ENCODE measurements at regions not wholly inside any gene's neighbourhood (a gene's known extent, or its start where the extent isn't known, plus 50 kb on each side); places are given as distances from the start of the nearest gene placed in this dataset.

GRCh38 chr7:159231017-159231416, 86.3 kb upstream of the VIPR2 start:
- no peaks in the 10 kb centered on the region for H3K36me3 ChIP-seq (ENCODE audit: control insufficient read depth in 2 of 2, insufficient read depth in 2 of 2, low read length in 2 of 2)
- no peaks in the 10 kb centered on the region for H3K27me3 ChIP-seq (ENCODE audit: control insufficient read depth in 1 of 2, insufficient read depth in 2 of 2, low read length in 2 of 2)
- peaks cover 5% of the 10 kb centered on the region for H3K4me1 ChIP-seq (ENCODE audit: control insufficient read depth, insufficient read depth, low read length)
- H3K27ac ChIP-seq (ENCODE audit: low read length), result no peak overlapping the region
- no peak overlapping the region for H3K9ac ChIP-seq (ENCODE audit: low read length in 2 of 2)
- H3K4me3 ChIP-seq (ENCODE audit: low read length in 2 of 2), result no peak overlapping the region
- H3K9me3 ChIP-seq (ENCODE audit: control insufficient read depth in 2 of 2, low read length in 2 of 2), result no peaks in the 10 kb centered on the region

- H3K9me3 ChIP-seq (ENCODE audit: control insufficient read depth in 2 of 2, low read length in 2 of 2), result no peaks in the 10 kb centered on the region
- peaks cover 5% of the 10 kb centered on the region for H3K4me1 ChIP-seq (ENCODE audit: control insufficient read depth, insufficient read depth, low read length)
- H3K9ac ChIP-seq (ENCODE audit: low read length in 2 of 2), result no peak overlapping the region
Observed at GRCh38 chr7:159229683-159230475, 85.2 kb upstream of the VIPR2 start.

DNA sequence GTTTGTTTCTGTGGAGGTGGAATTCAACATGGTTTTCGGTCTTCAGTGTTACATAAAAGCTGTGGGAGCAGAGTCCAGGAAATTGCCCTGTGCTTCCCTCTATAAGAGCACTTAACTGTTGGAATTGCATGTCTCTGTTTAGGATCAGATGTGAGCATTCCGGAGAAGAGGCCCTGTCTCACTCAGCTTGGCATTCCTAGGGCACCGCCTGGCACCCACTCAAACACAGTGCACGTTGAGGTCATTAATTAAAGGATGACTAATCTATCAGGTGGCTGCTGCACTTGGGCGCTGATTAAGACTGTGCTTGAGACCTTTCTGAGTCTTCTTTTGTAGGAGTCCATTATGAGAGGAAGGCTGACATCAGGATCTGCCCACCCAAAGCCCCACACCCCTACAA, 82.8 kb upstream of the VIPR2 start:
- peaks cover 5% of the 10 kb centered on the region for H3K4me1 ChIP-seq (ENCODE audit: control insufficient read depth, insufficient read depth, low read length)
- H3K9ac ChIP-seq (ENCODE audit: low read length in 2 of 2), result no peak overlapping the region
- H3K27me3 ChIP-seq (ENCODE audit: control insufficient read depth in 1 of 2, insufficient read depth in 2 of 2, low read length in 2 of 2), result no peaks in the 10 kb centered on the region
- no peak overlapping the region for H3K27ac ChIP-seq (ENCODE audit: low read length)
- no peak overlapping the region for H3K4me3 ChIP-seq (ENCODE audit: low read length in 2 of 2)
- no peaks in the 10 kb centered on the region for H3K36me3 ChIP-seq (ENCODE audit: control insufficient read depth in 2 of 2, insufficient read depth in 2 of 2, low read length in 2 of 2)
- H3K9me3 ChIP-seq (ENCODE audit: control insufficient read depth in 2 of 2, low read length in 2 of 2), result no peaks in the 10 kb centered on the region

More at GRCh38 chr7:159229683-159230475, 85.2 kb upstream of the VIPR2 start:
- Histone ChIP-seq H3K4me3 (ENCODE audit: low read length in 2 of 2) (no peak overlapping the region), H3K27me3 (ENCODE audit: control insufficient read depth in 1 of 2, insufficient read depth in 2 of 2, low read length in 2 of 2) (no peaks in the 10 kb centered on the region), H3K36me3 (ENCODE audit: control insufficient read depth in 2 of 2, insufficient read depth in 2 of 2, low read length in 2 of 2) (no peaks in the 10 kb centered on the region), H3K27ac (ENCODE audit: low read length) (no peak overlapping the region)

DNA sequence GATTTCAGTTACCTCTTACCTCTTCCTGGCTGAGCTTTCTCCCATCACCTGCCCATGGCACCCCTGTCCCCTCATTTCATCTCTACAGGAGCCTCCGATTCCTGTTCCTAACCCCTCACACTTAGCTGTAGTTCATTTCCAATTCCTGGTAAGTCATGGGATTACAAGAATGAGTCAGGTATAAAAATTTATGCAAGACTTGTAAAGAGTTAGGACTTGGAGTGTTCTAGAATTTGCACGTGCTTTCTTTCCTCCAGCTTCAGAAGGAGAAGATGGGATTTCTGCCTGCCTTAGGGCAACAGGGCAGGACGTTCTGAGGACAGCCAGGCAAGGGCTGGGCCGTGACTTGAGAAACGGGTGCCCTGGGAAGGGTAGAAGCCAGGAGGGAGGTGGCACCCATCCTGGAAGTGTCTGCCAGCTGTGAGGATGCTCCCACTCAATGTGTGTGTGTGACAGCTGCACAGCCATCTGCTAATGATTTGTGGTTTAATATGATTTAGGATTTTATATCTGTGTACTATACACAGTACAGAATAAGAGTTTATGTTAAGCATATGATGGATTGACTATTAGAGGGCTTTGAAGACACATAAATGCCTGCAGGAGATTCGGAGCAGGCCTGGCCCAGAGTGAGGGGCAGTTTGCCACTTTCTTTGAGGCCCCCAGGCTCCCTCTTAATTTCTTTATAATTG, 81.5 kb upstream of the VIPR2 start:
- H3K27me3 ChIP-seq (ENCODE audit: control insufficient read depth in 1 of 2, insufficient read depth in 2 of 2, low read length in 2 of 2), result no peaks in the 10 kb centered on the region
- no peak overlapping the region for H3K27ac ChIP-seq (ENCODE audit: low read length)
- H3K4me1 ChIP-seq (ENCODE audit: control insufficient read depth, insufficient read depth, low read length), result peaks cover 5% of the 10 kb centered on the region

DNA sequence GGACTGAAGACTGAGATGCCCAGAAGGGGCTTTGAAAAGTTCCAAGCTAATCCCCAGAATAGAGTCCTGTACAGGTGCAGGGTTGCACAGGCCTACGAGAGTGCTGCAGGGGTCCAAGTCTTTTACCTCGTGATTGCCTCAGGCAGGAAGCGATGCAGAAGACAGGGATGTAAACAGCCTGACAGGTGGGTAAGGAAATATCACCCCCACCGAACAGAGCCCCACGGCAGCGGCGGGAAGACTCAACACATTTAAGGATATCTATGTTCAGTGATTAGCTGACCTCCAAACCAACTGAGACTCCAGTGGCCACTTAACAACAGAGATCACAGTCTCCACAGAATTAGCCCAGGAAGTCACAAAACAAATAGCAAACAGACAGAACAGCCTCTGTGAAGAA, 73.9 kb upstream of the VIPR2 start:
- no peak overlapping the region for H3K4me3 ChIP-seq (ENCODE audit: low read length in 2 of 2)

More for the DNA sequence above, 81.5 kb upstream of the VIPR2 start:
- H3K4me3 ChIP-seq (ENCODE audit: low read length in 2 of 2), result no peak overlapping the region
- H3K9ac ChIP-seq (ENCODE audit: low read length in 2 of 2), result no peak overlapping the region
- H3K36me3 ChIP-seq (ENCODE audit: control insufficient read depth in 2 of 2, insufficient read depth in 2 of 2, low read length in 2 of 2), result no peaks in the 10 kb centered on the region
- no peaks in the 10 kb centered on the region for H3K9me3 ChIP-seq (ENCODE audit: control insufficient read depth in 2 of 2, low read length in 2 of 2)

DNA sequence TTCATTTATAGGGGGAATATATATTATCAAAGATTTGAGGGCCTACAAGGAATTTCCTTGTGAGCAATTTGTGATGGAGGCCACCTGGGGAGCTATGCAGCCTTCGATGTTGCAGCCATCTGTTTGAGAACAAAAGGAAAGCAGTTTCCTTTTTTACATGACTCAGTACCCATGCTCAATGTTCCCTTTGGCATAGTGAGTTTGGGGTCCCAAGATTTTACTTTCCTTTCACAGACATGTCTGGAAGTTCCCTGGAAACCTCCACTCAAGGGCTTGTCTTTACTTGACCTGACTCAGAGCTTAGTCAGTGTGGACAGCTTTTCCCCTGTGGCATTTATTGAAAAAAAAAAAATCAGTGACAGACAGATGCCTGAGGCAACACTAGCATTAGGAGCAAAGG, 73.5 kb upstream of the VIPR2 start:
- Histone ChIP-seq H3K4me1 (ENCODE audit: control insufficient read depth, insufficient read depth, low read length) (no peaks in the 10 kb centered on the region), H3K9me3 (ENCODE audit: control insufficient read depth in 2 of 2, low read length in 2 of 2) (no peaks in the 10 kb centered on the region), H3K4me3 (ENCODE audit: low read length in 2 of 2) (no peak overlapping the region), H3K9ac (ENCODE audit: low read length in 2 of 2) (no peak overlapping the region), H3K27ac (ENCODE audit: low read length) (no peak overlapping the region), H3K27me3 (ENCODE audit: control insufficient read depth in 1 of 2, insufficient read depth in 2 of 2, low read length in 2 of 2) (no peaks in the 10 kb centered on the region), H3K36me3 (ENCODE audit: control insufficient read depth in 2 of 2, insufficient read depth in 2 of 2, low read length in 2 of 2) (no peaks in the 10 kb centered on the region)

More for the DNA sequence above, 73.9 kb upstream of the VIPR2 start:
- H3K27ac ChIP-seq (ENCODE audit: low read length), result no peak overlapping the region
- no peaks in the 10 kb centered on the region for H3K9me3 ChIP-seq (ENCODE audit: control insufficient read depth in 2 of 2, low read length in 2 of 2)
- no peaks in the 10 kb centered on the region for H3K4me1 ChIP-seq (ENCODE audit: control insufficient read depth, insufficient read depth, low read length)
- H3K9ac ChIP-seq (ENCODE audit: low read length in 2 of 2), result no peak overlapping the region
- no peaks in the 10 kb centered on the region for H3K27me3 ChIP-seq (ENCODE audit: control insufficient read depth in 1 of 2, insufficient read depth in 2 of 2, low read length in 2 of 2)
- H3K36me3 ChIP-seq (ENCODE audit: control insufficient read depth in 2 of 2, insufficient read depth in 2 of 2, low read length in 2 of 2), result no peaks in the 10 kb centered on the region

DNA sequence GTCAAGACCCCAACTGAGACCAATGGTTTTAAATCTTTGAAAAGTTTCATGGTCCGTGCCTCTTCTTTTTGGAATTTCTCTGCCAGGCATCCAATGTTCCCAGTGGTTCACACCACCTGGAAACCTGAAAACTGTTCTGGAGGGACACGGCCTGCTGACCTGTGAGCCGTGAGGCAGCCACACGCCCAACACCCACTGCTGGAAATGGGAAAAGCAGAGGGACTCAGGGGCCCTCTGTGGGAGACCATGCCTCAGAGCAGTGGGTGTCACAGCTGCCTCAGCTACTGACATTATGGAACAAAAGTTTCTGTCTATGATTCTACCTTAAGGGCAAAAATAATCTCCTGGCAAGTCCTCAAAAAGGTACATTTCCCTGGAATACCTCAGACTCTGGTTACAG, 70.4 kb upstream of the VIPR2 start:
- Histone ChIP-seq H3K27me3 (ENCODE audit: control insufficient read depth in 1 of 2, insufficient read depth in 2 of 2, low read length in 2 of 2) (no peaks in the 10 kb centered on the region), H3K9ac (ENCODE audit: low read length in 2 of 2) (no peak overlapping the region), H3K36me3 (ENCODE audit: control insufficient read depth in 2 of 2, insufficient read depth in 2 of 2, low read length in 2 of 2) (no peaks in the 10 kb centered on the region), H3K9me3 (ENCODE audit: control insufficient read depth in 2 of 2, low read length in 2 of 2) (no peaks in the 10 kb centered on the region), H3K4me1 (ENCODE audit: control insufficient read depth, insufficient read depth, low read length) (peaks cover 4% of the 10 kb centered on the region), H3K4me3 (ENCODE audit: low read length in 2 of 2) (no peak overlapping the region), H3K27ac (ENCODE audit: low read length) (no peak overlapping the region)

DNA sequence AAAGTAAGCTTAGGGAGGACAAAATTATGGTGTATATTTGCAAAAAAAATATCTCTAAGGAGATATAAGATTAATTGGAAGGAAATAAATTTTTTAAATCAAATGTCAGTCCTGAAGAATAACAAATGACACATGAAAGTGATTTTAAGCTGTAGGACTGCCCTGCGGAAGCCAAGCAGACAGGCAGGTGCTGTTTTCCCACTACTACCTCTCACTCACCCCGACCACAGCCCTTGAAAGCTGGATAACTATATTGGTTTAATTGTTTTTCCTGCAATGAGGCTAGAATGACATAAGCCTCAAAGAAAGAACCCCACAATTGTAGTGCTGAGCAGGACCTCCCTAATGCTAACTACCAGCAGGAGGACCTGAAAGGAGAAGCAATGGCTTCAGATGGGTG, 68.6 kb upstream of the VIPR2 start:
- Histone ChIP-seq H3K4me1 (ENCODE audit: control insufficient read depth, insufficient read depth, low read length) (peaks cover 4% of the 10 kb centered on the region), H3K9ac (ENCODE audit: low read length in 2 of 2) (no peak overlapping the region), H3K36me3 (ENCODE audit: control insufficient read depth in 2 of 2, insufficient read depth in 2 of 2, low read length in 2 of 2) (no peaks in the 10 kb centered on the region), H3K9me3 (ENCODE audit: control insufficient read depth in 2 of 2, low read length in 2 of 2) (no peaks in the 10 kb centered on the region), H3K27ac (ENCODE audit: low read length) (no peak overlapping the region), H3K27me3 (ENCODE audit: control insufficient read depth in 1 of 2, insufficient read depth in 2 of 2, low read length in 2 of 2) (no peaks in the 10 kb centered on the region), H3K4me3 (ENCODE audit: low read length in 2 of 2) (no peak overlapping the region)

- H3K4me1 ChIP-seq (ENCODE audit: control insufficient read depth, insufficient read depth, low read length), result peaks cover 4% of the 10 kb centered on the region
- H3K27ac ChIP-seq (ENCODE audit: low read length), result no peak overlapping the region
- H3K27me3 ChIP-seq (ENCODE audit: control insufficient read depth in 1 of 2, insufficient read depth in 2 of 2, low read length in 2 of 2), result no peaks in the 10 kb centered on the region
- no peak overlapping the region for H3K9ac ChIP-seq (ENCODE audit: low read length in 2 of 2)
- H3K36me3 ChIP-seq (ENCODE audit: control insufficient read depth in 2 of 2, insufficient read depth in 2 of 2, low read length in 2 of 2), result no peaks in the 10 kb centered on the region
- H3K9me3 ChIP-seq (ENCODE audit: control insufficient read depth in 2 of 2, low read length in 2 of 2), result no peaks in the 10 kb centered on the region
- no peak overlapping the region for H3K4me3 ChIP-seq (ENCODE audit: low read length in 2 of 2)
Observed at GRCh38 chr7:159212226-159212625, 67.6 kb upstream of the VIPR2 start.

GRCh38 chr7:159211540-159212182, 67.0 kb upstream of the VIPR2 start:
- H3K9me3 ChIP-seq (ENCODE audit: control insufficient read depth in 2 of 2, low read length in 2 of 2), result no peaks in the 10 kb centered on the region
- no peak overlapping the region for H3K27ac ChIP-seq (ENCODE audit: low read length)
- H3K4me3 ChIP-seq (ENCODE audit: low read length in 2 of 2), result no peak overlapping the region
- no peak overlapping the region for H3K9ac ChIP-seq (ENCODE audit: low read length in 2 of 2)
- H3K27me3 ChIP-seq (ENCODE audit: control insufficient read depth in 1 of 2, insufficient read depth in 2 of 2, low read length in 2 of 2), result no peaks in the 10 kb centered on the region
- H3K4me1 ChIP-seq (ENCODE audit: control insufficient read depth, insufficient read depth, low read length), result peaks cover 4% of the 10 kb centered on the region
- H3K36me3 ChIP-seq (ENCODE audit: control insufficient read depth in 2 of 2, insufficient read depth in 2 of 2, low read length in 2 of 2), result no peaks in the 10 kb centered on the region
